Breast epithelium (tissue), 4 donors: ENCODE measurements at regions not wholly inside any gene's neighbourhood (a gene's known extent, or its start where the extent isn't known, plus 50 kb on each side); places are given as distances from the start of the nearest gene placed in this dataset.

Source experiments
- DNase-seq, 2 donors: peaks; one replicate each; pipeline ENCODE4 v3.0.0-alpha.2; 2019; ENCODE audit warnings: low spot score in 2 of 2
- H3K27ac ChIP-seq, 2 donors: fragments of 200-600 bp; sonication (generic) in 1 of 2; one replicate each; pipeline ENCODE4 v1.5.1; 2016 to 2019; ENCODE audit warnings: mild to moderate bottlenecking in 1 of 2
- H3K27me3 ChIP-seq, 2 donors: fragments of 200-600 bp; sonication (generic) in 1 of 2; one replicate each; pipeline versions ENCODE4 v1.5.1 to v1.6.0; 2017 to 2019; ENCODE audit warnings: control low read depth in 1 of 2, mild to moderate bottlenecking in 1 of 2
- H3K36me3 ChIP-seq: fragments of 200-600 bp; one replicate; pipeline ENCODE4 v1.5.1; 2019
- H3K4me1 ChIP-seq, 2 donors: fragments of 200-600 bp; sonication (generic); one replicate each; pipeline ENCODE4 v1.5.1; 2016 to 2019; ENCODE audit warnings: control low read depth in 1 of 2
- H3K4me3 ChIP-seq, 3 donors: fragments of 200-600 bp; sonication (generic); 1 replicate in 2 of 3; 2 replicates in 1 of 3; pipeline ENCODE4 v1.5.1; 2016 to 2019; ENCODE audit warnings: mild to moderate bottlenecking in 3 of 3, moderate library complexity in 2 of 3
- H3K9me3 ChIP-seq, 2 donors: fragments of 200-600 bp; sonication (generic) in 1 of 2; one replicate each; pipeline ENCODE4 v1.5.1; 2016 to 2019; ENCODE audit warnings: control low read depth in 1 of 2
- POLR2A ChIP-seq: fragments of 450-650 bp; IDR thresholded peaks from one replicate; pipeline ENCODE4 v1.6.1; 2016; ENCODE audit warnings: antibody characterized with exemption, mild to moderate bottlenecking, moderate library complexity
- POLR2AphosphoS5 ChIP-seq, 3 donors: sonication (generic); formaldehyde crosslinking; IDR thresholded peaks; one replicate each; pipeline ENCODE4 v1.6.1; 2017; ENCODE audit warnings: antibody characterized with exemption in 3 of 3
- intact Hi-C: fragments of 100-400 bp; cut with DNase I; formaldehyde crosslinking; loops from one replicate; pipeline ENCODE4 v1.15.1; 2023; ENCODE audit warnings: low total_unique reads
- TF ChIP-seq, protein P1 (sequence below), 3 donors: fragments of 450-650 bp; IDR thresholded peaks; one replicate each; pipeline ENCODE4 v1.5.1; 2016 to 2017; ENCODE audit warnings: antibody characterized with exemption in 3 of 3, mild to moderate bottlenecking in 3 of 3, moderate library complexity in 3 of 3

DNA sequence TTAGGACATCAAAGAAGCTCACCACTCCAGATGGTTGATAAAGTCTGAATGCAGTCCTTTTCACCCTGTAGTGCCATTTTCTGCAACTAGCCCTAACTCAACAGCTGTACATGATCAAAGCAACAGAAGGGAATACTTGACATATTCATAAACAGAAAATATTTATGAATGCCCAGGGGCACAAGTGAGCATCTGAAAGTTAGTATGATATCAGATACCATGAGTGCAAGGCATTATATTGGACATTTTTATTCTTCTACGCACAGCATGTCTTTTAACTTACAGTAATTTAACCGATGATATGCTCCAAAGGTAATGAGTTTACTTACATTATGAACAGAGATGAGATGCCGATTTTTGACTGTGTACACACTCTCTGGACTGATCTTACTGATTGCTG is 142.0 kb downstream of the MCHR2 start:
- TF ChIP-seq POLR2AphosphoS5 (IDR thresholded peaks at IDR 0.05) (no peak), POLR2A (no peak)
- TF ChIP-seq, protein P1, sequence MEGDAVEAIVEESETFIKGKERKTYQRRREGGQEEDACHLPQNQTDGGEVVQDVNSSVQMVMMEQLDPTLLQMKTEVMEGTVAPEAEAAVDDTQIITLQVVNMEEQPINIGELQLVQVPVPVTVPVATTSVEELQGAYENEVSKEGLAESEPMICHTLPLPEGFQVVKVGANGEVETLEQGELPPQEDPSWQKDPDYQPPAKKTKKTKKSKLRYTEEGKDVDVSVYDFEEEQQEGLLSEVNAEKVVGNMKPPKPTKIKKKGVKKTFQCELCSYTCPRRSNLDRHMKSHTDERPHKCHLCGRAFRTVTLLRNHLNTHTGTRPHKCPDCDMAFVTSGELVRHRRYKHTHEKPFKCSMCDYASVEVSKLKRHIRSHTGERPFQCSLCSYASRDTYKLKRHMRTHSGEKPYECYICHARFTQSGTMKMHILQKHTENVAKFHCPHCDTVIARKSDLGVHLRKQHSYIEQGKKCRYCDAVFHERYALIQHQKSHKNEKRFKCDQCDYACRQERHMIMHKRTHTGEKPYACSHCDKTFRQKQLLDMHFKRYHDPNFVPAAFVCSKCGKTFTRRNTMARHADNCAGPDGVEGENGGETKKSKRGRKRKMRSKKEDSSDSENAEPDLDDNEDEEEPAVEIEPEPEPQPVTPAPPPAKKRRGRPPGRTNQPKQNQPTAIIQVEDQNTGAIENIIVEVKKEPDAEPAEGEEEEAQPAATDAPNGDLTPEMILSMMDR (IDR thresholded peaks at IDR 0.05), result no peak
- Histone ChIP-seq H3K36me3 (no peaks in the 10 kb centered on the region), H3K9me3 (no peaks in the 10 kb centered on the region), H3K27ac (no peak overlapping the region), H3K4me3 (no peak overlapping the region), H3K27me3 (peaks cover 0 to 14% of the 10 kb centered on the region in 2 donors), H3K4me1 (no peaks in the 10 kb centered on the region)
- intact Hi-C loops, result no loop called here
- no peak for DNase-seq

DNA sequence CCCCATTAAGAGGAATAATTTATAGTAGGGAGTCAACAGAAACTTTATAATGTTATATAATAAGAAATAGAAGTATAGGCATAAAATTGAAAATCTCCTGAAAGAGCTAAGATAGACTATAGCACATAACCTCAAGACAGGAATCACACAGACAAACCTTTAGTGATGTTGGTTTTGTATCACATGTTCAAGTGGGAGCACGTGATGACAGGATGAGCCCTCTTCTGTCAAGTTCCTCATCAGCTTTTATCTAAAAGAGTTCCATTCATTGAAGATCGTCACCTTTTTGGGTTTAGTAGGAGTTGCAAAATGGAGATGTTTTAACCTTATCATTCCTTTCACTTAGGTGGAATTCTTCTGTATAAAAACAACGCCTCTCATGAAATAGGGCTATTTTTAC is 127.0 kb downstream of the MCHR2 start:
- H3K27ac ChIP-seq, result no peak overlapping the region
- intact Hi-C loops, result no loop called here
- no peak for TF ChIP-seq POLR2AphosphoS5 (IDR thresholded peaks at IDR 0.05)
- no peak for TF ChIP-seq POLR2A
- TF ChIP-seq, protein P1 (IDR thresholded peaks at IDR 0.05), result no peak
- DNase-seq, result no peak
- no peaks in the 10 kb centered on the region for H3K9me3 ChIP-seq
- no peak overlapping the region for H3K4me3 ChIP-seq
- H3K4me1 ChIP-seq, result no peaks in the 10 kb centered on the region
- H3K27me3 ChIP-seq, result no peaks in the 10 kb centered on the region
- H3K36me3 ChIP-seq, result no peaks in the 10 kb centered on the region

DNA sequence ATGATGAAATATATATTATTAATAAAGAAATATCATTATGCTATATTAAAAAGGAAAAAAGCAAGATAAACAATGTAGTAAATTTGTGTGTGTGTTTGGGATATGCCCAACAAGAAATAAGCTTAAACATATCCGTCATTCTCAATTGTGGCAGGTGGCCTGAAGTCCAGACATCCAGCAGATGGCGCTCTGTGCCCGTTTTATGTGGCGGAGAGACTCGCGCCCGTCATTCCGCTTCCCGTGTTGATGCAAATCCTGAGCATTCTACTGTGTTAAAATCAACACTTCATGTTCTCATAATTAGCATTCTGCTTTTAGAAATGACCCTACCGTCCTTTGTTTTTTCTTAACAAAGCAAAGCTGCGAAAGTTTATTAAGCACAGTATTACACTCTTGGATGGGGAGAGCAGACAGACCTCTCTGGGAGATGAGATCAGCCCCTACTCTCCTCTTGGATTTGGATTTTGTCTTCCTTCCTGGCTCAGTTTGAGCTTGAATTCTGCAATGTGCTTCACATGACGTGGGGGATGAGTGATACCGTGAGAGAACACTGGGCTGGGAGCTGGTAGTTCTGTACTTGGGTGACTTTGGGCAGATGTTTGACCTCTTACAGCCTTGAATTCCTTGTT is 125.8 kb downstream of the MCHR2 start:
- peak; percentile 47 to 55 for DNase-seq
- Histone ChIP-seq H3K36me3 (no peaks in the 10 kb centered on the region), H3K27me3 (no peaks in the 10 kb centered on the region), H3K4me3 (no peak overlapping the region), H3K27ac (no peak overlapping the region), H3K4me1 (no peaks in the 10 kb centered on the region), H3K9me3 (no peaks in the 10 kb centered on the region)
- TF ChIP-seq, protein P1 (IDR thresholded peaks at IDR 0.05), result peak in 2 of 3 donors; percentile 44 to 53
- no peak for TF ChIP-seq POLR2A
- intact Hi-C loops, result no loop called here
